A673 (cell line): ENCODE measurements at regions not wholly inside any gene's neighbourhood (a gene's known extent, or its start where the extent isn't known, plus 50 kb on each side); places are given as distances from the start of the nearest gene placed in this dataset.

Source experiments
- CTCF ChIP-seq: fragments of 300-800, 200-600 bp; sonication (generic); conservative IDR thresholded peaks from 2 replicates; pipeline ENCODE4 v1.5.1; 2017; ENCODE audit warnings: low read depth, mild to moderate bottlenecking, antibody characterized with exemption, low read length, moderate library complexity, mixed read lengths
- EZH2 ChIP-seq: fragments of 200-600 bp; sonication (generic); IDR thresholded peaks from 2 replicates; pipeline ENCODE4 v1.6.1; 2017; ENCODE audit warnings: borderline replicate concordance, low read depth, mild to moderate bottlenecking, mixed read lengths, antibody characterized with exemption, low read length; ENCODE audit not compliant: poor library complexity, severe bottlenecking

GRCh38 chr7:65609131-65609530 is 235.5 kb downstream of the ZNF92 start:
- TF ChIP-seq EZH2 (no peak), CTCF (no peak)
